ENCODE measurements at regions not wholly inside any gene's neighbourhood (a gene's known extent, or its start where the extent isn't known, plus 50 kb on each side); places are given as distances from the start of the nearest gene placed in this dataset.

- no peaks in the 10 kb centered on the region for H3K27me3 ChIP-seq (ENCODE audit: insufficient read depth, low read length)
- no peaks in the 10 kb centered on the region for H4K20me1 ChIP-seq (ENCODE audit: insufficient read depth, low read length)
- no peak overlapping the region for H2AFZ ChIP-seq (ENCODE audit: low read depth, low read length)
- H3K27ac Mint-ChIP-seq (ENCODE audit: unreplicated experiment), result no peak overlapping the region
- no peak overlapping the region for H3K4me2 ChIP-seq (ENCODE audit: low read length)
- DNase-seq (ENCODE audit: low read depth) (no peak), FAIRE-seq (no peak)
- H3K36me3 Mint-ChIP-seq (ENCODE audit: low read depth, unreplicated experiment), result no peaks in the 10 kb centered on the region
- no peaks in the 10 kb centered on the region for H3K79me2 ChIP-seq (ENCODE audit: insufficient read depth, low read length)
- no peak overlapping the region for H3K27ac ChIP-seq (ENCODE audit: low read depth, low read length)
- H3K36me3 ChIP-seq (ENCODE audit: insufficient read depth, low read length), result no peaks in the 10 kb centered on the region
- no peaks in the 10 kb centered on the region for H3K4me1 ChIP-seq (ENCODE audit: insufficient read depth, low read length)
- no peak overlapping the region for H3K4me3 Mint-ChIP-seq (ENCODE audit: unreplicated experiment)
- no peaks in the 10 kb centered on the region for H3K9me3 Mint-ChIP-seq (ENCODE audit: unreplicated experiment)
- H3K27me3 Mint-ChIP-seq (ENCODE audit: low read depth, unreplicated experiment), result peaks cover 2% of the 10 kb centered on the region
- H3K4me1 Mint-ChIP-seq (ENCODE audit: low read depth, unreplicated experiment), result no peaks in the 10 kb centered on the region
- H3K9ac ChIP-seq (ENCODE audit: low read length), result no peak overlapping the region
- no peaks in the 10 kb centered on the region for H3K9me3 ChIP-seq (ENCODE audit: insufficient read depth, low read depth, low read length)
- TF ChIP-seq EZH2 (IDR thresholded peaks at IDR 0.05; ENCODE audit: insufficient read depth, low read length) (no peak), CTCF (IDR thresholded peaks at IDR 0.05; ENCODE audit: insufficient read depth, low read depth, low read length) (no peak)
- H3K4me3 ChIP-seq (ENCODE audit: insufficient read depth, low read depth, low read length), result no peak overlapping the region
Measured at GRCh38 chr3:64888165-64888564, 200.4 kb upstream of the ADAMTS9 start.

- TF ChIP-seq CTCF (IDR thresholded peaks at IDR 0.05; ENCODE audit: insufficient read depth, low read depth, low read length), result no peak
- no peak for TF ChIP-seq EZH2 (IDR thresholded peaks at IDR 0.05; ENCODE audit: insufficient read depth, low read length)
- H3K27ac ChIP-seq (ENCODE audit: low read depth, low read length), result no peak overlapping the region
- FAIRE-seq, result no peak
Measured at GRCh38 chr3:64885055-64885454, 197.3 kb upstream of the ADAMTS9 start.

GRCh38 chr3:64884536-64884935, 196.7 kb upstream of the ADAMTS9 start:
- TF ChIP-seq CTCF (IDR thresholded peaks at IDR 0.05; ENCODE audit: insufficient read depth, low read depth, low read length), result no peak
- Histone ChIP-seq H3K4me3 (ENCODE audit: insufficient read depth, low read depth, low read length) (no peak overlapping the region), H3K9me3 (ENCODE audit: insufficient read depth, low read depth, low read length) (no peaks in the 10 kb centered on the region), H3K4me2 (ENCODE audit: low read length) (no peak overlapping the region), H3K79me2 (ENCODE audit: insufficient read depth, low read length) (no peaks in the 10 kb centered on the region), H3K36me3 (ENCODE audit: insufficient read depth, low read length) (no peaks in the 10 kb centered on the region), H3K4me1 (ENCODE audit: insufficient read depth, low read length) (no peaks in the 10 kb centered on the region), H2AFZ (ENCODE audit: low read depth, low read length) (no peak overlapping the region), H3K27me3 (ENCODE audit: insufficient read depth, low read length) (peaks cover 2% of the 10 kb centered on the region), H3K9ac (ENCODE audit: low read length) (no peak overlapping the region), H3K27ac (ENCODE audit: low read depth, low read length) (no peak overlapping the region), H4K20me1 (ENCODE audit: insufficient read depth, low read length) (no peaks in the 10 kb centered on the region)
- H3K36me3 Mint-ChIP-seq (ENCODE audit: low read depth, unreplicated experiment), result peaks cover 1% of the 10 kb centered on the region
- DNase-seq (ENCODE audit: low read depth) (no peak), FAIRE-seq (no peak)
- no peak overlapping the region for H3K27ac Mint-ChIP-seq (ENCODE audit: unreplicated experiment)
- H3K4me1 Mint-ChIP-seq (ENCODE audit: low read depth, unreplicated experiment), result no peaks in the 10 kb centered on the region
- no peak overlapping the region for H3K4me3 Mint-ChIP-seq (ENCODE audit: unreplicated experiment)
- H3K9me3 Mint-ChIP-seq (ENCODE audit: unreplicated experiment), result peaks cover 5% of the 10 kb centered on the region
- peaks cover 2% of the 10 kb centered on the region for H3K27me3 Mint-ChIP-seq (ENCODE audit: low read depth, unreplicated experiment)

More at GRCh38 chr3:64885055-64885454, 197.3 kb upstream of the ADAMTS9 start:
- Mint-ChIP-seq H3K27me3 (ENCODE audit: low read depth, unreplicated experiment) (peaks cover 2% of the 10 kb centered on the region), H3K36me3 (ENCODE audit: low read depth, unreplicated experiment) (peaks cover 1% of the 10 kb centered on the region), H3K9me3 (ENCODE audit: unreplicated experiment) (peaks cover 5% of the 10 kb centered on the region), H3K4me3 (ENCODE audit: unreplicated experiment) (no peak overlapping the region), H3K27ac (ENCODE audit: unreplicated experiment) (no peak overlapping the region), H3K4me1 (ENCODE audit: low read depth, unreplicated experiment) (no peaks in the 10 kb centered on the region)
- no peaks in the 10 kb centered on the region for H4K20me1 ChIP-seq (ENCODE audit: insufficient read depth, low read length)
- H3K4me1 ChIP-seq (ENCODE audit: insufficient read depth, low read length), result no peaks in the 10 kb centered on the region
- peaks cover 2% of the 10 kb centered on the region for H3K27me3 ChIP-seq (ENCODE audit: insufficient read depth, low read length)
- no peak overlapping the region for H3K9ac ChIP-seq (ENCODE audit: low read length)
- H3K36me3 ChIP-seq (ENCODE audit: insufficient read depth, low read length), result no peaks in the 10 kb centered on the region
- no peak for DNase-seq (ENCODE audit: low read depth)
- no peaks in the 10 kb centered on the region for H3K79me2 ChIP-seq (ENCODE audit: insufficient read depth, low read length)
- H3K9me3 ChIP-seq (ENCODE audit: insufficient read depth, low read depth, low read length), result no peaks in the 10 kb centered on the region
- no peak overlapping the region for H3K4me3 ChIP-seq (ENCODE audit: insufficient read depth, low read depth, low read length)
- no peak overlapping the region for H2AFZ ChIP-seq (ENCODE audit: low read depth, low read length)
- H3K4me2 ChIP-seq (ENCODE audit: low read length), result no peak overlapping the region
